ENCODE measurements at regions not wholly inside any gene's neighbourhood (a gene's known extent, or its start where the extent isn't known, plus 50 kb on each side); places are given as distances from the start of the nearest gene placed in this dataset.

DNA sequence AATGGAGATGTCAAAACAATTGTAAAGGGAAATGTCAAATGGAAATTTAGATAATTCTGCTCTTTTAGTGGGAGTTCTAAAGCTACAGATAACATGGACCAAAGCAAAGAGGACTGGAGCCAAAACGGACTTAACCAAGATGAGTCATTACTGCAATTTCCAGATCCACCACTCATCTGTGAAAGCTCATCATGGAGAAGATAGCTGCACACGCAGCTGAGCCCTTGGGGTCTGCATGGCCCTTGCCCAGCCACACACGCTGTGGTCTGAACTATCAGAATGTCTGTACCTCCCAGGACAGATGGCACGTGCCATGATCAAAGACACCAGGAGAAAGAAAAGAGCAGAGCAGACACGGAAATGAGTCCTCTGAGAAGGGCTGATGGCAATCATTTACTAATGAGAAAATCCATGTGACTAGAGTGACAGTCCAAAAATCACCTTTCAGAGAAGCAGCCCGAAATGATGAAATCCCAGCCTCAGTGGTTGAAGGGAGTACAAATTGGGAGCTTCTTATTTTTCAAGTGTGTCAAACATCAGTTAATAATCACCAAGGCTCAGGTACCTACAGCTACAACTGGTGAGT, 177.9 kb upstream of the MGMT start:
- no peaks in the 10 kb centered on the region for H3K79me2 ChIP-seq (ENCODE audit: insufficient read depth, low read length)
- POLR2A ChIA-PET: no interaction called here
- CTCF ChIA-PET: no interaction called here
- H3K9me3 ChIP-seq (ENCODE audit: control insufficient read depth in 1 of 2, insufficient read depth in 1 of 2, low read depth in 1 of 2, low read length in 2 of 2): peaks cover 0 to 9% of the 10 kb centered on the region in 2 experiments; a peak in 2 of 4 replicates
- H3K4me2 ChIP-seq (ENCODE audit: low read length): no peak overlapping the region
- BruUV-seq (replicated peaks): no TSS peak
- RAD21 ChIA-PET (ENCODE audit: low non-redundant PET in 1 of 2, low total read pairs in 2 of 2, uncharacterized antibody in 2 of 2, unreplicated experiment in 2 of 2): no interaction called here
- H3K4me3 ChIP-seq (replicated peaks in 1 of 2; ENCODE audit: low read depth in 1 of 2, low read length in 2 of 2): no peak overlapping the region
- H3K9ac ChIP-seq (ENCODE audit: low read length): no peak overlapping the region
- H3K9me2 ChIP-seq (ENCODE audit: insufficient read depth): no peaks in the 10 kb centered on the region
- ATAC-seq (no peak), DNase-seq (ENCODE audit: low read depth, low spot score) (no peak)
- intact Hi-C loops (cut with micrococcal nuclease): no loop called here
- H3K36me3 ChIP-seq (ENCODE audit: control insufficient read depth in 1 of 2, insufficient read depth in 2 of 2, low read length in 2 of 2): no peaks in the 10 kb centered on the region
- no peaks in the 10 kb centered on the region for H3K27me3 ChIP-seq (ENCODE audit: insufficient read depth, low read length)
- no peak overlapping the region for H3K27ac ChIP-seq (ENCODE audit: low read depth, low read length)
- H3K4me1 ChIP-seq (ENCODE audit: control insufficient read depth in 1 of 2, insufficient read depth in 2 of 2, low read length in 2 of 2): no peaks in the 10 kb centered on the region
- TF ChIP-seq YY1 (IDR thresholded peaks at IDR 0.05; ENCODE audit: extremely low read depth, insufficient replicate concordance, low read depth, low read length) (no peak), JUND (IDR thresholded peaks at IDR 0.05) (no peak), ZNF274 (IDR thresholded peaks at IDR 0.05; ENCODE audit: low read depth, low read length) (no peak)
- TF ChIP-seq, protein P1, sequence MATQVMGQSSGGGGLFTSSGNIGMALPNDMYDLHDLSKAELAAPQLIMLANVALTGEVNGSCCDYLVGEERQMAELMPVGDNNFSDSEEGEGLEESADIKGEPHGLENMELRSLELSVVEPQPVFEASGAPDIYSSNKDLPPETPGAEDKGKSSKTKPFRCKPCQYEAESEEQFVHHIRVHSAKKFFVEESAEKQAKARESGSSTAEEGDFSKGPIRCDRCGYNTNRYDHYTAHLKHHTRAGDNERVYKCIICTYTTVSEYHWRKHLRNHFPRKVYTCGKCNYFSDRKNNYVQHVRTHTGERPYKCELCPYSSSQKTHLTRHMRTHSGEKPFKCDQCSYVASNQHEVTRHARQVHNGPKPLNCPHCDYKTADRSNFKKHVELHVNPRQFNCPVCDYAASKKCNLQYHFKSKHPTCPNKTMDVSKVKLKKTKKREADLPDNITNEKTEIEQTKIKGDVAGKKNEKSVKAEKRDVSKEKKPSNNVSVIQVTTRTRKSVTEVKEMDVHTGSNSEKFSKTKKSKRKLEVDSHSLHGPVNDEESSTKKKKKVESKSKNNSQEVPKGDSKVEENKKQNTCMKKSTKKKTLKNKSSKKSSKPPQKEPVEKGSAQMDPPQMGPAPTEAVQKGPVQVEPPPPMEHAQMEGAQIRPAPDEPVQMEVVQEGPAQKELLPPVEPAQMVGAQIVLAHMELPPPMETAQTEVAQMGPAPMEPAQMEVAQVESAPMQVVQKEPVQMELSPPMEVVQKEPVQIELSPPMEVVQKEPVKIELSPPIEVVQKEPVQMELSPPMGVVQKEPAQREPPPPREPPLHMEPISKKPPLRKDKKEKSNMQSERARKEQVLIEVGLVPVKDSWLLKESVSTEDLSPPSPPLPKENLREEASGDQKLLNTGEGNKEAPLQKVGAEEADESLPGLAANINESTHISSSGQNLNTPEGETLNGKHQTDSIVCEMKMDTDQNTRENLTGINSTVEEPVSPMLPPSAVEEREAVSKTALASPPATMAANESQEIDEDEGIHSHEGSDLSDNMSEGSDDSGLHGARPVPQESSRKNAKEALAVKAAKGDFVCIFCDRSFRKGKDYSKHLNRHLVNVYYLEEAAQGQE (IDR thresholded peaks at IDR 0.05; ENCODE audit: low read depth): no peak
- TF ChIP-seq, protein P2, sequence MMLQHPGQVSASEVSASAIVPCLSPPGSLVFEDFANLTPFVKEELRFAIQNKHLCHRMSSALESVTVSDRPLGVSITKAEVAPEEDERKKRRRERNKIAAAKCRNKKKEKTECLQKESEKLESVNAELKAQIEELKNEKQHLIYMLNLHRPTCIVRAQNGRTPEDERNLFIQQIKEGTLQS (IDR thresholded peaks at IDR 0.05): no peak
- TF ChIP-seq, protein P3, sequence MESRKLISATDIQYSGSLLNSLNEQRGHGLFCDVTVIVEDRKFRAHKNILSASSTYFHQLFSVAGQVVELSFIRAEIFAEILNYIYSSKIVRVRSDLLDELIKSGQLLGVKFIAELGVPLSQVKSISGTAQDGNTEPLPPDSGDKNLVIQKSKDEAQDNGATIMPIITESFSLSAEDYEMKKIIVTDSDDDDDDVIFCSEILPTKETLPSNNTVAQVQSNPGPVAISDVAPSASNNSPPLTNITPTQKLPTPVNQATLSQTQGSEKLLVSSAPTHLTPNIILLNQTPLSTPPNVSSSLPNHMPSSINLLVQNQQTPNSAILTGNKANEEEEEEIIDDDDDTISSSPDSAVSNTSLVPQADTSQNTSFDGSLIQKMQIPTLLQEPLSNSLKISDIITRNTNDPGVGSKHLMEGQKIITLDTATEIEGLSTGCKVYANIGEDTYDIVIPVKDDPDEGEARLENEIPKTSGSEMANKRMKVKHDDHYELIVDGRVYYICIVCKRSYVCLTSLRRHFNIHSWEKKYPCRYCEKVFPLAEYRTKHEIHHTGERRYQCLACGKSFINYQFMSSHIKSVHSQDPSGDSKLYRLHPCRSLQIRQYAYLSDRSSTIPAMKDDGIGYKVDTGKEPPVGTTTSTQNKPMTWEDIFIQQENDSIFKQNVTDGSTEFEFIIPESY (IDR thresholded peaks at IDR 0.05; ENCODE audit: extremely low read depth, insufficient replicate concordance, low read length): no peak
- H4K20me1 ChIP-seq (ENCODE audit: insufficient read depth): no peaks in the 10 kb centered on the region
- no peak overlapping the region for H2AFZ ChIP-seq (ENCODE audit: low read depth, low read length, poor library complexity, severe bottlenecking)
